ENCODE measurements at regions not wholly inside any gene's neighbourhood (a gene's known extent, or its start where the extent isn't known, plus 50 kb on each side); places are given as distances from the start of the nearest gene placed in this dataset.
"Not testable (repeated sequence)": the region's sequence is repeated elsewhere in the genome, so short reads cannot be mapped to it uniquely, and the experiment has no call there.

- DNase-seq (ENCODE audit: low read depth): not testable (repeated sequence)
Observed at GRCh38 chr5:15096686-15097085, 225.1 kb upstream of the ANKH start.

- no peak for DNase-seq (ENCODE audit: low read depth)
Observed at GRCh38 chr5:15092801-15093200, 221.2 kb upstream of the ANKH start.

- DNase-seq (ENCODE audit: low read depth): no peak
Observed at GRCh38 chr5:15085671-15086070, 214.1 kb upstream of the ANKH start.

- no peak for DNase-seq (ENCODE audit: low read depth)
Observed at GRCh38 chr5:15082096-15082495, 210.5 kb upstream of the ANKH start.

- DNase-seq (ENCODE audit: low read depth): no peak
Observed at GRCh38 chr5:15080219-15080618, 208.6 kb upstream of the ANKH start.

GRCh38 chr5:15079566-15079965 lies 208.0 kb upstream of the ANKH start:
- DNase-seq (ENCODE audit: low read depth): no peak

GRCh38 chr5:15074651-15075050 lies 203.1 kb upstream of the ANKH start:
- DNase-seq (ENCODE audit: low read depth): peak; percentile 1

GRCh38 chr5:15073453-15073852 lies 201.9 kb upstream of the ANKH start:
- DNase-seq (ENCODE audit: low read depth): no peak

GRCh38 chr5:15070907-15071306 lies 199.3 kb upstream of the ANKH start:
- DNase-seq (ENCODE audit: low read depth): no peak

- DNase-seq (ENCODE audit: low read depth): no peak
Observed at GRCh38 chr5:15069407-15069905, 197.9 kb upstream of the ANKH start.

- DNase-seq (ENCODE audit: low read depth): no peak
Observed at GRCh38 chr5:15065091-15065490, 193.5 kb upstream of the ANKH start.

- no peak for DNase-seq (ENCODE audit: low read depth)
Observed at GRCh38 chr5:15064396-15064795, 192.8 kb upstream of the ANKH start.

GRCh38 chr5:15056988-15057592 lies 185.5 kb upstream of the ANKH start:
- DNase-seq (ENCODE audit: low read depth): no peak

GRCh38 chr5:15044521-15044920 lies 172.9 kb upstream of the ANKH start:
- DNase-seq (ENCODE audit: low read depth): no peak

- no peak for DNase-seq (ENCODE audit: low read depth)
Observed at GRCh38 chr5:15037247-15037908, 165.8 kb upstream of the ANKH start.

GRCh38 chr5:15034379-15034778 lies 162.8 kb upstream of the ANKH start:
- no peak for DNase-seq (ENCODE audit: low read depth)

- DNase-seq (ENCODE audit: low read depth): no peak
Observed at GRCh38 chr5:15031180-15031579, 159.6 kb upstream of the ANKH start.

- DNase-seq (ENCODE audit: low read depth): no peak
Observed at GRCh38 chr5:15027764-15028163, 156.2 kb upstream of the ANKH start.

- DNase-seq (ENCODE audit: low read depth): no peak
Observed at GRCh38 chr5:15026944-15027343, 155.4 kb upstream of the ANKH start.

- DNase-seq (ENCODE audit: low read depth): peak; percentile 40
Observed at GRCh38 chr5:15026011-15026893, 154.7 kb upstream of the ANKH start.

GRCh38 chr5:15023846-15024245 lies 152.3 kb upstream of the ANKH start:
- no peak for DNase-seq (ENCODE audit: low read depth)

- DNase-seq (ENCODE audit: low read depth): no peak
Observed at GRCh38 chr5:15023266-15023665, 151.7 kb upstream of the ANKH start.

Data from GM04503 (cell line).